Brain microvascular endothelial cell (primary cell): ENCODE measurements at regions not wholly inside any gene's neighbourhood (a gene's known extent, or its start where the extent isn't known, plus 50 kb on each side); places are given as distances from the start of the nearest gene placed in this dataset.

Source experiments
- DNase-seq: peaks from one replicate; pipeline ENCODE4 v3.0.0-alpha.2; 2020
- H3K27ac ChIP-seq: fragments of 250-450 bp; sonication (Bioruptor Pico); 2 replicates; pipeline ENCODE4 v1.5.1; 2020; ENCODE audit warnings: mild to moderate bottlenecking, moderate library complexity
- H3K27me3 ChIP-seq: fragments of 250-450 bp; sonication (Bioruptor Pico); replicated peaks from 2 replicates; pipeline ENCODE4 v1.5.1; 2020; ENCODE audit warnings: mild to moderate bottlenecking
- H3K36me3 ChIP-seq: fragments of 250-450 bp; sonication (Bioruptor Pico); replicated peaks from 2 replicates; pipeline ENCODE4 v1.5.1; 2020; ENCODE audit warnings: mild to moderate bottlenecking
- H3K4me3 ChIP-seq: 2 replicates; pipeline ENCODE4 v1.5.1; 2011; ENCODE audit warnings: low read depth, mild to moderate bottlenecking, control low read depth, low read length, moderate library complexity
- in situ Hi-C: cut with HindIII; loops from 2 replicates; pipeline ENCODE4 v1.10.0; 2017; ENCODE audit warnings: low sequenced_read_pairs, low pct_ligation_motif_present
- TF ChIP-seq, protein P1 (sequence below): IDR thresholded peaks from 2 replicates; pipeline ENCODE4 v1.5.1; 2011; ENCODE audit warnings: low read depth, mild to moderate bottlenecking, moderate library complexity, low read length, control low read depth, inconsistent platforms; ENCODE audit errors: missing control alignments

DNA sequence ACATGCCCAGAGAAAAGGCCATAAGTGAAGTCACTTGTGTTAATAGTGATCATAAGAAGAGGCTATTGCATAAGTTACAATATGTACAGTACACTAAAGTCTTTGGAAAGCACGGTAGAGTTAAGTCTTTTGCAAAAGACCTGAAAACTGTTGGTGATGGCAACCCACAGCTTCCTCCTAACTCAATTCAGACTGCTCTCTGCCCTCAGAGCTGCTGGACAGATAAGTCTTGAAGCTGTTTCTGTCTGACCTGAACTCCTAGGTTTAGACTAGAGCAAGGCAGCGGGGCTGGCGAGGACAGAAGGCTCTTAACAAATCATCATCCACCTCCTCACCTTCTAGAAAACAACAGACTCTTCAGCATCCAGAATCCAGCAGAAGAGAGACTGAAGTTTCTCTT is 125.4 kb downstream of the CD24 start:
- Histone ChIP-seq H3K36me3 (no peaks in the 10 kb centered on the region), H3K4me3 (no peak overlapping the region), H3K27ac (no peak overlapping the region), H3K27me3 (no peaks in the 10 kb centered on the region)
- TF ChIP-seq, protein P1, sequence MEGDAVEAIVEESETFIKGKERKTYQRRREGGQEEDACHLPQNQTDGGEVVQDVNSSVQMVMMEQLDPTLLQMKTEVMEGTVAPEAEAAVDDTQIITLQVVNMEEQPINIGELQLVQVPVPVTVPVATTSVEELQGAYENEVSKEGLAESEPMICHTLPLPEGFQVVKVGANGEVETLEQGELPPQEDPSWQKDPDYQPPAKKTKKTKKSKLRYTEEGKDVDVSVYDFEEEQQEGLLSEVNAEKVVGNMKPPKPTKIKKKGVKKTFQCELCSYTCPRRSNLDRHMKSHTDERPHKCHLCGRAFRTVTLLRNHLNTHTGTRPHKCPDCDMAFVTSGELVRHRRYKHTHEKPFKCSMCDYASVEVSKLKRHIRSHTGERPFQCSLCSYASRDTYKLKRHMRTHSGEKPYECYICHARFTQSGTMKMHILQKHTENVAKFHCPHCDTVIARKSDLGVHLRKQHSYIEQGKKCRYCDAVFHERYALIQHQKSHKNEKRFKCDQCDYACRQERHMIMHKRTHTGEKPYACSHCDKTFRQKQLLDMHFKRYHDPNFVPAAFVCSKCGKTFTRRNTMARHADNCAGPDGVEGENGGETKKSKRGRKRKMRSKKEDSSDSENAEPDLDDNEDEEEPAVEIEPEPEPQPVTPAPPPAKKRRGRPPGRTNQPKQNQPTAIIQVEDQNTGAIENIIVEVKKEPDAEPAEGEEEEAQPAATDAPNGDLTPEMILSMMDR, result no peak
- no peak for DNase-seq
- in situ Hi-C loops, result no loop called here

DNA sequence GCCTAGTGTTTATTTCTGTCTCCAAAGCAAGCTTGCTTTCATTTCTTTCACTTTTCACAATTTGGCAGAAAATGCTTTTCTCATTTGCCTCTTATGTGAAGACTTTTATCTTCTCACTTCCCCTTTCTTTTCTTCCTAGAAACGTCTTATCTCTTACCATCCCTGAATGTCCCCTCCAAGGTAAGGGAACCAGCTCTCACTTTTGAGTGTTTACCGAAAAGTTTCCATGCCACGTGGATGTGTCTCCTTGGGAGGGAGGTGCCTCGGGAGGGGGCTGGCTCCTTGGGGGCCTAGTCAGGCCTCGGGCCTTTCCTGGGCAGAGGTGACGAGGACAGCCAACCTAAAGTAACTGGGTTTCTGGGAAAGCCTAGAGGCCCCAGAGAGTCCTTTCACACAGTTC is 127.4 kb downstream of the CD24 start:
- H3K27ac ChIP-seq, result no peak overlapping the region

DNA sequence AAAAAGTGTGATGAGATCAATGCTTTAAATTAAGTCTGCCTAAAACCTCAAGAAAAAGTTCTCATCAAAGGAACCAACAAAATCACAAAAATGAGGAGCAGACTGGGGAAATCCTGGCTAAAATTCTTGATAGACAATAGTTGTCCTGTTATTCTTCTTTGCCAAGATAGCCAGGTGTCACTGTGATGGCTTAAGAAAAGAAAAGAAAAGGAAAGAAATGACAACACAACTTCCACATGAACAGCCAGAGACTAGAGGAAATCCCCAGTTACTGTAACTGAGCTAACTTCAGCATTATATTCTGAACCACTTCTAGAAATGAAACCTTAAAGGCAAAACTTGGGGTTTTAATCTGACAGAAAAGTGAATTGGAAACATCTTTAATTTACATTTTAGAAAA is 129.6 kb downstream of the CD24 start:
- no peak for DNase-seq
- Histone ChIP-seq H3K36me3 (no peaks in the 10 kb centered on the region), H3K27ac (no peak overlapping the region), H3K4me3 (no peak overlapping the region), H3K27me3 (no peaks in the 10 kb centered on the region)
- in situ Hi-C loops, result no loop called here
- TF ChIP-seq, protein P1, result no peak

More for the DNA sequence above, 127.4 kb downstream of the CD24 start:
- Histone ChIP-seq H3K4me3 (no peak overlapping the region), H3K27me3 (no peaks in the 10 kb centered on the region), H3K36me3 (no peaks in the 10 kb centered on the region)
- in situ Hi-C loops, result no loop called here
- TF ChIP-seq, protein P1, result no peak
- no peak for DNase-seq

DNA sequence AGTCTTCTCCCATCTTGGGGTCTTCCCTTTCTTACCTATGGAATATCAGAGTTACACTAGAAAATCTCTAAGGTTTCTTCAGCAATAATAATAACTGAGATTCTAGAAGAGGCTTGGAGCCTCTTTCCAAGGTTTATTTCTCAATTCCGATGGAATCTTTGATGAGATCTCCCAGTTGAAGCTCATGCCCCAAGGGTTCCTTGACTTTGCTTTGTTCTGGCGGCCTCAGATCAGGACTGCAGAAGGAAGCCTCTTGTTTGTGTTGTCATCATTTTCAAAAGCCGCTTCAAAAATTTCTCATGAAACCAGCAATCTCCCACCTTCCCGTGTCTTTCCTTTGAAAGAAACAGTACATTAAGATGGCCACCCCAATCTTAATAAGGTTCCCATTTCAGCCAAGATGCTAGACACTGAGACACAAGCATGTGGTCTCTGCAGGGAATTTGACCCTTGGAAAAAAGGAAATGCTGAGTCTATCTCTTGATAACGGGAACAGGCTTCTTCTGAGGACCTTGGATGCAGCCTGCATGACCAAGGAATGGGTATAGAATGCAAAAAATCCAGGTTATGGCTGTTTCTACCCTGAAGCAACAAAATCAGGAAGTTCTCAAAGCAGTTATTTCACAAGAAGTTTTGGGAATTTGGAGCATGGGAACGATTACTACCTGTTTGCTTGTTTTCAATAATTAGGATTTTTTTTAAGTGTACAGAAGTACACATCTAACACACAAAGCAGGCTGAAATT is 141.6 kb downstream of the CD24 start:
- TF ChIP-seq, protein P1, result no peak
- DNase-seq, result no peak
- Histone ChIP-seq H3K27ac (no peak overlapping the region), H3K27me3 (no peaks in the 10 kb centered on the region), H3K4me3 (no peak overlapping the region), H3K36me3 (no peaks in the 10 kb centered on the region)
- in situ Hi-C loops, result no loop called here

DNA sequence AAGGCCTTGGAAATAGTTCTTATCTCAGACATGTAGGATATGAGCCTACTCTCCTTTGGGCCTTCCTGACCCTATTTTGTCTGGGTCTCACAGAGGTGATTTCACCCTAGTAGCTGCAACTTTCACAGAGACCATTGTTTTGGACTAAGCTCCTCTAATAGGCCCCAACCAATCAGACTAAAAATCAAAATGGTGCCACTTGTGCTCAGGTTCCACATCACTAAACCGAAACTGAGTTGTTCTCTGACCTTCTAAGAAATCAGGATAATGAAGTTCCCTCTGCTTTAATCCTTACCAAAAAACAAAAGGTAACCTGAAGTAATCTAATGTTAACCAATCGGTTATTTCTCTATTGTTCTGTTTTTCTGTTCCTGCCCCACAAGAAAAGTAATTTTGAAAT is 143.6 kb downstream of the CD24 start:
- Histone ChIP-seq H3K27ac (no peak overlapping the region), H3K27me3 (no peaks in the 10 kb centered on the region), H3K36me3 (no peaks in the 10 kb centered on the region), H3K4me3 (no peak overlapping the region)
- in situ Hi-C loops, result no loop called here
- no peak for DNase-seq
- TF ChIP-seq, protein P1, result no peak

DNA sequence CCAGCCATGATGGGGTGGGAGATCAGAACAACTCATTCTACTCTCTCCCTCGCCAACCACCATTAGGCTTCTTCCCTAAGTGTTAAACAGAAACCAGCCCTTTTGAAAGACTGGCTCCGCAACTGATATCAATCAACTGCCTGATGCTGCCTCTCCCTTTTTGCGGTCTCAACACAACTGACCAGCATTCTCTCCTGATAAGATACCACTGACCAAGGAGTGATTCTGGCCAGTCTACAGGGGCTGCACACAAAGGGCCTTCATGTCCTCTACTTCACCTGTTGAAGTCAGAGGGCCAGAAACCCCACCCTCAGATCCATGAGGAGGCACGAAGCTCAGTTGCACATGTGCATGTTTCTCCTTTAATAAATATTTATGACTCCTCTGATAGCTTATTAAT is 145.1 kb downstream of the CD24 start:
- in situ Hi-C loops, result no loop called here

More for the DNA sequence above, 145.1 kb downstream of the CD24 start:
- TF ChIP-seq, protein P1, result no peak
- Histone ChIP-seq H3K36me3 (no peaks in the 10 kb centered on the region), H3K27ac (no peak overlapping the region), H3K27me3 (no peaks in the 10 kb centered on the region), H3K4me3 (no peak overlapping the region)
- no peak for DNase-seq
